ENCODE measurements at regions not wholly inside any gene's neighbourhood (a gene's known extent, or its start where the extent isn't known, plus 50 kb on each side); places are given as distances from the start of the nearest gene placed in this dataset.
A peak's percentile ranks its signal among the peaks of the same experiment; 100 is the strongest.

GRCh38 chr5:174606153-174606552, 118.2 kb upstream of the MSX2 start:
- H3K4me2 ChIP-seq (ENCODE audit: insufficient read depth in 1 of 2, low read depth in 2 of 2, low read length in 2 of 2): no peak overlapping the region
- no peak overlapping the region for H4K91ac ChIP-seq (replicated peaks; ENCODE audit: insufficient read length, low read length)
- no peak overlapping the region for H3K23ac ChIP-seq (ENCODE audit: insufficient read length)
- H4K20me1 ChIP-seq (replicated peaks in 1 of 2; ENCODE audit: control insufficient read depth in 1 of 2, insufficient read depth in 2 of 2, low read length in 2 of 2): no peaks in the 10 kb centered on the region
- H2AFZ ChIP-seq (ENCODE audit: low read length): 0 out of 2 replicates have a peak overlapping the region, but pooled peaks have one; percentile 9
- H4K8ac ChIP-seq (ENCODE audit: extremely low read depth, insufficient read depth, low read length): no peak overlapping the region
- no peaks in the 10 kb centered on the region for H3K36me3 ChIP-seq (ENCODE audit: control insufficient read depth in 2 of 4, insufficient read depth in 4 of 4, low read length in 3 of 4)
- no peaks in the 10 kb centered on the region for H3K4me1 ChIP-seq (replicated peaks in 1 of 4; ENCODE audit: control insufficient read depth in 3 of 4, insufficient read depth in 4 of 4, low read length in 3 of 4)
- H2AK5ac ChIP-seq (ENCODE audit: low read depth, low read length): no peak overlapping the region
- DNase-seq (ENCODE audit: low read depth in 1 of 2, low spot score in 2 of 2) (no peak), FAIRE-seq (no peak)
- H3K27me3 ChIP-seq (replicated peaks in 1 of 4; ENCODE audit: control insufficient read depth in 3 of 4, extremely low read depth in 1 of 4, insufficient read depth in 3 of 4, low read length in 3 of 4): no peaks in the 10 kb centered on the region
- H3K27ac ChIP-seq (ENCODE audit: low read depth, low read length): no peak overlapping the region
- H3K79me1 ChIP-seq (ENCODE audit: low read depth, low read length): no peaks in the 10 kb centered on the region
- H2BK20ac ChIP-seq (ENCODE audit: low read length): no peak overlapping the region
- H2BK12ac ChIP-seq (ENCODE audit: low read depth, low read length): no peak overlapping the region
- peaks cover 0 to 3% of the 10 kb centered on the region in 2 experiments; a peak in 1 of 4 replicates for H3K9me3 ChIP-seq (ENCODE audit: insufficient read depth in 2 of 2, low read depth in 1 of 2, low read length in 1 of 2)
- no peaks in the 10 kb centered on the region for H3K79me2 ChIP-seq (ENCODE audit: control insufficient read depth in 1 of 2, insufficient read depth in 2 of 2, low read length in 2 of 2)
- no peak overlapping the region for H3K4me3 ChIP-seq (ENCODE audit: extremely low read depth in 1 of 4, insufficient read depth in 2 of 4, low read depth in 3 of 4, low read length in 4 of 4)
- 94% methylated on average over 3 of the region's 3 CpGs; no CpG with 5 or more reads in 1 of the 2 experiments for WGBS, 2 experiments (ENCODE audit: extremely low coverage in 1 of 2, insufficient coverage in 1 of 2, insufficient read length in 1 of 2, insufficient replicate concordance in 2 of 2, low coverage in 1 of 2, low lambda C conversion rate in 2 of 2, missing lambda C conversion rate in 1 of 2)
- no peak for TF ChIP-seq TEAD4 (IDR thresholded peaks at IDR 0.05; ENCODE audit: low read depth, low read length)
- no peak for TF ChIP-seq E2F6 (IDR thresholded peaks at IDR 0.05)
- no peak for TF ChIP-seq ASH2L (IDR thresholded peaks at IDR 0.05; ENCODE audit: low read length)
- TF ChIP-seq ATF3 (IDR thresholded peaks at IDR 0.05; ENCODE audit: insufficient read depth, low read depth, low read length): no peak
- no peak for TF ChIP-seq RBBP5 (IDR thresholded peaks at IDR 0.05; ENCODE audit: borderline replicate concordance, low read depth, low read length)
- TF ChIP-seq PHF8 (conservative IDR thresholded peaks at IDR 0.05; ENCODE audit: low read depth, low read length): no peak
- TF ChIP-seq CREB1 (IDR thresholded peaks at IDR 0.05): no peak
- TF ChIP-seq RNF2 (IDR thresholded peaks at IDR 0.05; ENCODE audit: borderline replicate concordance, low read depth, low read length, missing control alignments, poor library complexity, severe bottlenecking): no peak
- no peak for TF ChIP-seq TCF12 (IDR thresholded peaks at IDR 0.05; ENCODE audit: low read depth, low read length)
- no peak for TF ChIP-seq GTF2F1 (IDR thresholded peaks at IDR 0.05; ENCODE audit: borderline replicate concordance, low read depth, low read length)
- H2BK5ac ChIP-seq (ENCODE audit: low read depth, low read length): no peak overlapping the region
- CTCF ChIA-PET (ENCODE audit: partially characterized antibody): interaction anchor here (0.5 to 1.3 kb wide), 4 partner anchors 34 to 198 kb away, joined by 3 to 4 read pairs (median 4); no protein-coding TSS in a partner anchor
- H2BK120ac ChIP-seq (replicated peaks; ENCODE audit: low read depth, low read length): no peak overlapping the region
- no peak overlapping the region for H3K56ac ChIP-seq (replicated peaks; ENCODE audit: insufficient read length, low read depth, low read length)
- POLR2A ChIA-PET (ENCODE audit: partially characterized antibody): interaction anchor here (0.6 kb wide), 1 partner anchor 102 kb away, joined by 3 read pairs; no protein-coding TSS in a partner anchor
- no peak overlapping the region for H3K14ac ChIP-seq (ENCODE audit: insufficient read length)
- no peak overlapping the region for H2BK15ac ChIP-seq (ENCODE audit: low read length)
- H3K23me2 ChIP-seq (ENCODE audit: low read depth, low read length): no peaks in the 10 kb centered on the region
- H3K4ac ChIP-seq (replicated peaks; ENCODE audit: insufficient read length, low read depth, low read length): no peak overlapping the region
- no peak overlapping the region for H4K5ac ChIP-seq (ENCODE audit: insufficient read length, low read depth, low read length)
- no peak overlapping the region for H3K9ac ChIP-seq (replicated peaks in 1 of 4; ENCODE audit: extremely low read depth in 1 of 4, low read depth in 3 of 4, low read length in 3 of 4)
- no peak overlapping the region for H3K18ac ChIP-seq (ENCODE audit: extremely low read depth, low read length)
